NAMALWA (cell line): ENCODE measurements at regions not wholly inside any gene's neighbourhood (a gene's known extent, or its start where the extent isn't known, plus 50 kb on each side); places are given as distances from the start of the nearest gene placed in this dataset.

Experiments
- DNase-seq: peaks from one replicate; pipeline ENCODE4 v3.0.0-alpha.2; 2015; ENCODE audit warnings: low spot score

DNA sequence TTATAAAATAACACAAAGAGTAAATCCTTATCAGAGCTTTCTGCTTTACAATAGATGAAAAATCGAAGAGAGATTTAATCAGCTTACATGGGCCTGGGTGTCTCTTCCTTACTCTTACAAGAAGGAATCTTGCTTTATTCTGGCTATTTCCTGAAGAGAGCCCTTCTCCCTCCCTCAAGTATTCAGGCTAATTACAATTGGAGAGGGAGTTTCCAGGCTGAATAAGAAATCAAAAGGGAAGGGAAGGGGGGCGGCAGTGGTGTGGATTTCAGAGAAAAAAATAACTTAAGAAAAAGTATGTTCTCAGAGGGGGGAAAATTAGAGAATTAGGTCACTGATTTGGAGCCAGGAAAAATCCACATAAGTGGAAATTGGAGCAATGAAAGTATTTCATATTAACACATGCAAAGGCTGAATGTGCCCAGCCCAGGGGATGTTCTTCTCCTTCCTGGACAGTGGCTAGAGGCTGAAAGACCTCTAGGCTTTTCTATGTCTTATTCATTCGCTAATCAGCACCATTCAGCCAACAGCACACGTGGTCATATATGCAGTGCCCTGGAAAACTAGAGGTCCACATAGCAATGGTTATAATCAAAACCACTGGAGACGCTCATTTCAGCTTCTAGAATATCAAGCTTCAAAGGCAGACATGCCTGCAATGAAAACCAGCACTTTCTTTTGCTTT, 158.9 kb upstream of the BTG1 start:
- no peak for DNase-seq

DNA sequence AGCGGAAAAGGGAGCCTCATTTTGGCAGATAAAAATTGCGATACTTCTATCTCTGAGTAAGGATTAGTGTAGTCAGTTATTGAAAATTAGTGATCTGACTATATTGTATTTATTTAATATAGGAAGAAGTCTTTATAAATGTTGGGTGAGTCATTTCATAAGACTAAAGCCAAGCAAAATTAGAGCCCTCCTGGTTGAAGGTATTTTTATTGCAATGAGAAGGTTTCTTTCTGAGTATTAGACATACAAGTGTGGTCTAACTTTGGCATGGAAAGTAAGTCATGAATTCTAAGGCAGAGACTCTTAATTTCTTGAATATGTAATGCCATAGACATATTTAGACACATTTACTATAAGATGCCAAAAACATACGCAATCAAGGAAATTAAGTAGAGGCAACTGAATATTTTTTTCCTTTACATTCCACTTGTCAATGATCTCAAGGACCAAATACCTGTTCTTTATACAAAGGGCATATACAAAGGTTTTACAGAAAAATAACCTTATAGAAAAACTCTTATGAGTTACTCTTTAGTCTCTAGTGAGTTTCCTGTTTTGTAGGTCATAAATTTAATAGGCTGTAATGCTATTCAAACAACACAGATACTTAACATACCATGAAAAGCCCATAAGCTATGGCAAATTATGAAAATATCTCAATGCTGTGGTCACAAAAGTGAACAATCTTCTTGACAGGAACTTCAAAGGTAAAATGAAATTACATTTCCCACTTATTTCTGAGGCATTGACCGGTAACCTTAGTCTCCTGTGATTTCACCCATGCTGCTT, 156.6 kb upstream of the BTG1 start:
- DNase-seq: no peak

DNA sequence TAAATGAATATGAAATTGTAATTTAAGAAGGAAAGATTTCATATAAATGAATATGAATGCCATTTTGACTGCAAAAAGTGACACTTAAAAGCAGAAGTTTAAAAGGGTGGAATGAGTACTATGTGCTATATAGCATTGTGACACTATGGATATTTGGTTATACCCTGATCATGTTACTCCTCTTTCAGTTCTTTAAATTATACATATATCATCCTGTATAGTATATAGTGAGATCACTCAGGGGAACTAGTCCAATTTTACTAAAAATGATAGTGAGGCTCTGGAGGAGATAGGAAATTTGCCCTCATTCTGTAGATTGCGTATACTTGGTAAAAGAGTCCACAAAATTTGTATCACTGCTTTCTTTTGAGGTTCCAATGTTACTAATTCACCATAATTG, 155.7 kb upstream of the BTG1 start:
- no peak for DNase-seq

DNA sequence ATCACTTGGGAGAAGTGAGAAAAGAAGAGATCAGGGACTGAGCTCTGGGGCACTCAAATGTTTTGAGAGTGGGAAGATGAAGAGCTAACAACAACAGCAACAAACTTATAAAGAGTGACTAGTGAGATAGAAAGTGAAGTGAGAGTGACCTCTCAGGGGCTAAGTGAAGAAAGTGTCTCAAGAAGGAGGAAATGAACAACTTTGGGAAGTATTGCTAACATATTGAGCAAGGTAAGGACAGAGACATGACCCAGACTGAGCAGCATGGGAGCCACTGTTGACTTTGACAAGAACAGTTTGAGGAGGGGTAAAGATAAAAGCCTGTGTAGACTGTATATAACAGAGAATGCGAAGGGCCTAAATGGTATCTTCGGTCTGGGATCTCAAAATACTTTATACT, 155.1 kb upstream of the BTG1 start:
- no peak for DNase-seq

DNA sequence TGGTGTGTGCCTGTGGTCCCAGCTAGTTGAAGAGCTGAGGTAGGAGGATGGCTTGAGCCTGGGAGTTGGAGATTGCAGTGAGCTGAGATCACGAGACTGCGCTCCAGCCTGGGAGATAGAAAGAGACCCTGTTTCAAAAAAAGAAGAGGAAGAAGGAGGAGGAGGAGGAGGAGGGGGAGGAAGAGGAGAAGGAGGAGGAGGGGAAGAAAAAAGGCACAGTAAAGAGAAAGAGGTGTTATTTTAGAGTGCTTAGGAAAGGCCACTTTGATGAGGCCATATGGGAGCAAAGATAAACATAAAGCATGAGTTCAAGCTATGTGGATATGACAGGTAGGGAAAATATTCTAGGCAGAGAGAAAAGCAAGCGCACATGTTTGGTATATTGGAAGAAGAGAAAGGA, 154.1 kb upstream of the BTG1 start:
- DNase-seq: no peak

DNA sequence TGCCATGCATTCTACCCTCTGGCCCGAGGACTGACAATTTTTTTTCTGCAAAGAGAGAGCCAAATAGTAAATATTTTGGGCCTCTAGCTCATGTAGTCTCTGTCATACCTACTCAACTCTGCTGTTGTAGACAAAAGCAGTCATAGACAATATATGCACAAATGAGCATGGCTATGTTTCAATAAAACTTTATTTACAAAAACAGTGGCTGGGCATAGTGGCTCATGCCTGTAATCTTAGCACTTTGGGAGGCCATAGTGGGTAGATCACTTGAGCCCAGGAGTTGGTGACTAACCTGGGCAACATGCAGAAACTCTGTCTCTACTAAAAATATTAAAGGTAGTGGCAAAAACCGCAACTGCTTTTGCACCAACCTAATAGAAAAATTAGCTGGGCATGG, 153.7 kb upstream of the BTG1 start:
- no peak for DNase-seq

DNA sequence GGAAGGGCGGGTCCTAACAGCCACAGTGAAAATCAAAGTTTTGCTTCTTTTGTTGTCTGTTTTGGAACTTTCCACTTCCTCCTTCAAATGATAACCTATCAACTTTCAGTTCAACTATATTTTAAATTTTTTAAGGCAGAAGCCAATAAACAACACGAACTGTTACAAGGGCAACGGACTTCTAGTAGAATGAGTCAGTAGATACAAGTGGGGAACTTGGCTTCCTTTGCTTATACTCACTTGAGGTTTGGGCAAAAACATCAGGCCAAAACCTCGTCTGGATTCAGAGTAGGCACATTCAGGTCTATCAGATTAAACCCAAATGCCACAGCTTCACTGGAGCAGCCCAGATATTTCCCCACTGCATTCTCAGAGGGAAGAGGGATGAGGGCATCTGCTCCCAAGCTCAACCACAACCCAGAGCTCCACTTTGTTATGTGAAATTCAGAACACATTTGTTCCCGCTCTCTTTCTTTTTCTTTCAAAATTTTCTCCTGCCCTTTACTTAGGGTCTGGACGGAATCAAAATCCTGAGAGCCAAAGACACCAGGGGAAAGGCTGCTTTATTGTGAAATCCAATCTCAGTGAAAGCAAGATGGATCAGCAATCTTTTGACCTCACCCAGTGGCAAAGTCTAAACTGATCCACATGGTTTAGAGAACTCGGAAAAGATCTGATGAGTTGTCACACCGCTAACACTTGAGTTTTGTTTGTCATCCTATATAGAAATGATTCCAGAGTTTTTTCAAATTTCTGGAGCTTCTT, 152.5 kb upstream of the BTG1 start:
- no peak for DNase-seq

DNA sequence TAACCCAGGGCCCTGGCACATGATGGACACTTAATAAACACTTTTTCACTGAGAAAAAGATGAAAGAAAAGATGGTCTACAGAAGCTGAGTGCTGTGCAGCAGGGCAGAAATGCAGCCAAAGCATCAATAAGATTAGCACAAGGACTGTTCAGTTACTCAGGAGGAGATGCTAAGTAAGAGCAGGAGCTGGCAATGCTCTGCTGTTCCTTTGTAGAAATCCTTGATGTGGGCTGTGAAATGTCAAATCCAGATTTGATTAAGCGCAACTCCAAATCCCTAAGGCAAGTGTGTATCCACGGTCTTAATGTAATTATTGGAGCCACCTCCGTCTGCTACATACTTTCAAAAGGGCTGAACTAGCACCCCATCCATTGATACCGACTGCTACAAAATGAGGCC, 151.8 kb upstream of the BTG1 start:
- DNase-seq: no peak

DNA sequence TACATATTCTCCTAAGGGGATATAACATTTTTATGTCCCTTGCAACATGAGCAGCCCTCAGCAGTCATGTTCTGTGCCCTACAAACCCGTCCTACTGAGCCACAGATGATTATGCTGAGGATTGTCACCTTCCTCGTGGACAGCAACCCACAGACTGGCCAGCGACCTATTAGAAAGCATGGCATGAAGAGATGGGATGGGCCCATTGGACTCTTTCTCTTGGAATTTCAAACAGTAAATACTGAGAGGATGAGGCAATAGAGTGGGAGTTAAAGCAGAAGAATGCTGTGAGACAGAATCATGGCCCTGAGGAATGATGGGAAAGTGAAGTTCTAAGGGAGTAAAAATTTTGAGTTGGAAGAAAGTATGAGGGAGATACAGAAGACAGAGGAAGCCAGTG, 149.9 kb upstream of the BTG1 start:
- no peak for DNase-seq

DNA sequence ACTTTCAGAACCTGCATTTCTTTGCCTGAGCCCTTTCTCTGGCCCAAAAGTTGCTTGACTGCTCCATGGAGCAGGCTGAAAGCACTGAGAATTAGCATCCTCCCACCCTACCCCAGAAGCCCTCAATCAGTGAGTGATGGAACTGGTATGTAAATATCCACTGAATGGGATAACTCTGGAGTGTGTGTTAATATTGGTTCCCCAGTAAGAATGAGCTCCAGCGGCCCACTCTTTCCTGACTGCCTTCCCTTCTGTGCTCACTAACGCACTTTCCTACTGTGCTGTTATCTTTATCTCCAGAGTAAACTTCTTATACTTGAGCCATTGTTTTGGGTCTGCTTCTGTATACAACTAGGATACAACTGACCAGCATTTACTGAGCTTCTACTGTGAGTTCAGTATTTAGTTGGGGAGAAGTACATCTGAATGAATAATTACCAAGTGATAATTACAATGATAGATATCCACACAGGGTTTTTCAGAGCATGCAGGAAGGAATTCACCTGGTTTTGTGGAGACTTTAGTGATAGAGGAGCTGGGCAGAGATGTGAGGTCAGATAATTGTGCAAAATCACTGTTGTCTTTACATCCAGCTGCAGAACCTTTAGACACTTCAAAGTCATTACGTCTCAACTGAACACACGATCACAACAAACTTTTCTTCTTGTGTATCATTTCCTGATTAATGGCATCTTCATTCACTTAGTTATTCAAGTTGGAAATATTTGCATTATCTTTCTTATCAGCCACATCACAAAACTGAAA, 149.2 kb upstream of the BTG1 start:
- no peak for DNase-seq

DNA sequence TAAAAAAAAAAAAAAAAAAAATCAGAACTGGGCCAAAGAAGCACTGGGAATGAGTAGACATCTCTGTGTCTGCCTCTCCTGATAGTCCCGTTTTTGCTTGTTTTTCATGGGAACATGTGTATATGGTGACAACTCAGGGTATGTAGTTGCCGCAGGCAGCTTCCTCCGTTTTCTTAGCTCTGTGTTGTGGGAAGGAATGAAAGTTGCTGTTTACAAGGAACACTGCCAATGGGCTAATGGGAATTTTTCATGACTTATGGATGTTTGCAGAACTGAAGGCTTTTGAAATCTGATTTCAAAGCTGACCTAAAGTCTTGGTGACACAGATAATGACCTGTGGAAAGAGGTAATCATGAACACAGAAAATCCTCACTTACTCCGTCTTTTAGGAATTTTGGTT, 146.4 kb upstream of the BTG1 start:
- DNase-seq: no peak

DNA sequence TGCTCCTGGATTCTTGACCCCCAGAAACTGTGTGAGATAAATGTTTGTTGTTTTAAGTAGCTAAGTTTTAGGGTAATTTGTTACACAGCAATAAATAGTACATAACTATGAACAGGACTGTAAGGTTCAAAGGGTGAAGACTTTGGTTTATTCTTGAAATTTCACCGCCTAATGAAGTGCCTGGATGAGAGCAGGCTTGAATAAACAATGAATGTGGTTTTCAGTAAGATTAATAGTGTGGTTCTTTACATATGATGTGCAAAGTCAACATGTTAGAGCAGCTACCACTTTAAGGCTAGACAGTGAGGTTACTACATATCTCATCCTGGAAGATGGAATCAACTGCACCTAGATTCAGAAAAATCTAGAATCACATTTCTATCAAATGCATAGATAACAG, 145.2 kb upstream of the BTG1 start:
- DNase-seq: no peak

DNA sequence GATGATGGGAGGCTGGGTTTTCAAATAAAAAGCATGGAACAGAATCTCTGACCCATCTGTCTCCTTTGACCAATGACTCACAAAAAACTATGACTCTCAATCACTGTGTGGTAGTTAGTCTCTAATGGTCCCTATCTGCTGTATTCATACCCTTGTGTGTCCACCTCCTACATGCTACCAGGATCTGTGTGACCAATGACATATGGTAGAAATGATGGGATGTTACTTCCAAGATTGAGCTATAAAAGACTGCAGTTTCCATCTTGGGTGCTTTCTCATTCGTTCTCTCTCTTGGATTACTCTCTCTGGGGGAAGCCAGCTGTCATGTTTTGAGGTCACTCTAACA, 144.7 kb upstream of the BTG1 start:
- DNase-seq: no peak

DNA sequence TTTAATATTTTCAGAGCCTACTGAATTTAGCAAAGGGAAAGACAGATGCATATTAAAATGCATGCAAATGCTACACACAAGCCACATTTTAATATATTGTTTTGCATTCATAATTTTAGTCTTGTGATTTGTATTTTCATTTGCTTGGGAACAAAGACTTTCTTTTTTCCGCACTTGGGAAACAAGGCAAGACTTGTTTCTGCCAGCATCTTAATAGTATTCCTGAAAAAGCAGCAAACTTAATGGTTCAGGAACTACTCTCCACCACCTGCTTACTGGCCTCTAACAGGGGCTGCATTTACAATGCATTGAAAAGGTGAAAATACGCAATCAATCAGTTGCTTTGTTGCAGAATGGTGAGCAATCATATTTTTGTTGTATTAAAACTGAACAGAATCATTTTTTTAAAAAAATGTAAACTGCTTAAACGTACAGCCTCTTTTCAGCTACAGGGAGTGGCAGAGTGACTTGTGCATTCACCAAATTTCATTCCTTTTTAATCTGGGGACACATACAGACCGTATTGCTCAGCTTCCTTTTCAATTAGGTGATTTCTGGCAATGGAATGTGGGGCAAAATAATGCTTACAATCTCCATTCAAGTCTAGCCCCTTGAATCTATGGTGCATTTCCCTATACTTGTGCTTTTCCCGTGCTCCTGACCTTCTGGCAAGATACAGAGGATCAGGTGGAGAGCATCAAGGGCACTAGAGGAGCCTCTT, 144.1 kb upstream of the BTG1 start:
- DNase-seq: no peak

DNA sequence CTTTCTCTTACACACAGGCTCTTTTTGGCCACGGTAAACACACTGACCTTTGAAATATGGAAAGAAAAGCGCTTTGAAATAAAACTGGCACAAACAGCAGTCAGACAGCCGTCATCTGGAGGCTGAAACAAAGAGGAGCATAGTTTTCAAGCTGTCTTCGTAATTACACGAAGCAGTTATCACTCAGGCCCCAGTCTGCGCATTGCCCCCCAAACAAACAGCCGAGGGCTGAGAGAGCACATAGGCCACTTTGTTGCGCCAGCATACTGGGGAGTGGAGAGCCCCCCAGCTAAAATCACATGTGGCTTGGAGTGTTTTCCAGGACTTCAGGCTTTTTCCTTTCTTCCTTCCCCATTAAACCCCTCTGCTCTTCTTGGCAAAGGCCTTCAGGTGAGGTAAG, 142.9 kb upstream of the BTG1 start:
- no peak for DNase-seq

DNA sequence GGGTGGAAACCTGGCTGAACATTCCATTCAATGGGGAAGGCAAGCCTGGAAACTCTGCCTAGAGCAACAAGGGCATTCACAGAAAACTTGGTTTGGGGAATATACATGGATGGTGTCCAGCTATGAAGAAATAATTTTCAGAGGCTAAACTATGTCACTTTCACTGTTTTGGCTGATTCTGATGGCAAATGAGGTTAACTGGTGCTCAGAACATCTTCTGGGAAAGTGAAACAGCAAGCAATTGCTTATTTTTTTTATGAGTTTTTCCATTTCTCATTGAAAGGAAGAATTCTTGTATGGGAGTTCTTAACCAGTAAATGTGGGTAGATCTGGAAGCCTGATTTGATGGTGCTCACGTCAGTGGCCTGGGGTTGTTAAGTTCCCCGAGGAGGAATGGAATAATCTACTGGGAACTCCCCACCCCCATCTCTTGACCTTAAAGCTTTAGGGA, 132.8 kb upstream of the BTG1 start:
- no peak for DNase-seq

DNA sequence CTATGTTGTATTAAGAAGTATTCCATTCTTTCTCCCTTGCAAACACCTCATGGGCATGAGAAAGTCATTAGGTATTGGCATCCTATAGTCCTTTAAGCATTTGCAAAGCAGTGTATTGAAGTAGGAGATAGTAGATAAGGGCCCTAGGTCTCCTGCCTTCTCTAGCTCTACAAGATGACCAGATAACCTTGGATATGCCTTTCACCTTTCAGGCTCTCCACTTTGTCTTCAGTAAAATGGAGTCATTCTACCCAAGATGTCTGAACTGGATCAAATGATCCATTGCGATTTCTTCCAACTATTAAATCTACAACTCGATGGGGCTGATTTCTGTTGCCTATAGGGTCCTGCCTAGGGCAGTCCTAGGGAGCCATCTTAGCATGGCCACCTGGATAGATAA, 132.1 kb upstream of the BTG1 start:
- DNase-seq: no peak

DNA sequence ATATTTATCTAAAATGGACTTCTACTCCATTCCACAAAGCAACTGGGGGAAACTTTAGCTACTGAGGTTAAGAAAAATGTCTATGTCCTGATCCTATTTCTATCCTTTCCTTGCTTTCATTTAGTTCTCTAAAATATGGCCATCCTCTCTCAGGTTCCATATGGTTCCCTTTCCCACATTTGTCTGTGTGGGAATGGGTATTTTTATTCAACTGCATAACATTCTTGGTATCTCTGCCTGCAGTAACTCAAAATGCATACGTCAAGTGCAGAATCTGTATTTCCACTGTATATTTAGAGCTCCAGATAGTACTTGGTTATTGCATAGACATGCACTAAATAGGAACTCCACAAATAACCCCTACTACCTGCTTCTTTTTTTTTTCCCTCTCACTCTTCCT, 130.6 kb upstream of the BTG1 start:
- no peak for DNase-seq

DNA sequence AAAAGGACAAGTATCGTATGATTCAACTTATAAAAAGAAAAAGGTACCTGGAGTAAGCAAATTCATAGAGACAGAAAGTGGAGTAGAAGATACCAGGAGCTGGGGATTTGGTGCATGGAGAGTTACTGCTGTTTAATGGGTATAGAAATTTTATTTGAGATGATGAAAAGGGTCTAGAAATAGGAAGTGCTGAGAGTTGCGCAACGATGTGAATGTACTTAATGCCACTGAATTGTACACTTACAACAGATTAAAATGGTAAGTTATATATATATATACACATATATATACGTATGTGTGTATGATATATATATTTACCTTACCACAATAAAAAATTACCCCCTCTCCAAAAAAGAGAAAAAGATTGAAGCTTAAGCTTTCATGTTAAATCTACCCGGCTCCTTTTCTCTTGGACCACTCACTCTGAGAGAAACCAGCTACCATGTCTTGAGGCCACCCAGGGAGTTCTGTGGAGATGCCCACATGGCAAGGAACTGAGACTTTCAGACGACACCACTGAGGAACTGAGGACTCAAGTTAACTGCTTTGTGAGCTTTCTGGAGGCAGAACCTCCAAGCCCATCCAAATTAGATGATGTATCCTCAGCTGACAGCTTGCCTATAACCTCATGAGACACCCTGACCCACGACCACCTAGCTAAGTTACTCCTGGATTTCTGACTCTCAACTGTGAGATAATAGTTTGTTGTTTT, 130.0 kb upstream of the BTG1 start:
- DNase-seq: no peak

DNA sequence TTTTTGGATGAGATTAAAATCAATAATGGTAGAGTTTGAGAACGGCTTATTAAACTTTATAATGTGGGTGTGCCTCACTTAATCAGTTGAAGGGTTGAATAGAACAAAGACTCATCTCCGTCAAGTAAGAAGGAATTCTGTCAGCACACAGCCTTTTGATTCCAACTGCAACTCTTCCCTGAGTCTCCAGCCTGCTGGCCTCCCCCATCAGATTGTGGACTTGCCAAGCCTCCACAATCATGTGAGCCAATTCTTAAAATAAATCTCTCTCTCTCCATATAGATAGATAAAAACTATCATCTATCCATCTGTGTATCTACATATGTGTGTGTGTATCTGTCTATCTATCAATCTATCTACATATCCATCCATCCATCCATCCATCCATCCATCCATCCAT, 127.4 kb upstream of the BTG1 start:
- no peak for DNase-seq
